ENCODE measurements at regions not wholly inside any gene's neighbourhood (a gene's known extent, or its start where the extent isn't known, plus 50 kb on each side); places are given as distances from the start of the nearest gene placed in this dataset.

- Histone ChIP-seq H3K36me3 (replicated peaks in 1 of 2; ENCODE audit: control insufficient read depth in 1 of 2, insufficient read depth in 2 of 2, low read length in 2 of 2) (no peaks in the 10 kb centered on the region), H3K9me3 (replicated peaks in 1 of 2; ENCODE audit: control insufficient read depth in 1 of 2, insufficient read depth in 1 of 2, low read length in 2 of 2) (peaks cover 0 to 11% of the 10 kb centered on the region in 2 donors), H3K27ac (ENCODE audit: low read depth in 1 of 2, low read length in 2 of 2) (no peak overlapping the region), H3K4me2 (replicated peaks; ENCODE audit: extremely low read depth, low read length, poor library complexity, severe bottlenecking) (no peak overlapping the region), H3K79me2 (ENCODE audit: insufficient read depth, low read length) (no peaks in the 10 kb centered on the region), H3K4me1 (ENCODE audit: control insufficient read depth in 1 of 2, insufficient read depth in 2 of 2, low read length in 2 of 2) (no peaks in the 10 kb centered on the region), H4K20me1 (ENCODE audit: insufficient read depth, low read length) (no peaks in the 10 kb centered on the region), H3K4me3 (replicated peaks in 1 of 3; ENCODE audit: low read depth in 2 of 3, low read length in 3 of 3) (no peak overlapping the region), H3K27me3 (ENCODE audit: control insufficient read depth in 2 of 2, insufficient read depth in 2 of 2, low read length in 2 of 2) (no peaks in the 10 kb centered on the region), H3K9ac (ENCODE audit: insufficient read depth, low read length, poor library complexity, severe bottlenecking) (no peak overlapping the region), H2AFZ (ENCODE audit: insufficient read depth, low read depth, low read length, poor library complexity, severe bottlenecking) (no peak overlapping the region)
- Mint-ChIP-seq H3K36me3 (no peaks in the 10 kb centered on the region), H3K9me3 (peaks cover 11 to 31% (median 17%) of the 10 kb centered on the region in 7 donors), H3K4me3 (no peak overlapping the region), H3K27ac (no peak overlapping the region), H3K27me3 (ENCODE audit: low read depth in 3 of 3) (no peaks in the 10 kb centered on the region), H3K4me1 (no peaks in the 10 kb centered on the region)
- intact Hi-C loops (cut with micrococcal nuclease), result no loop called here
- no peak for DNase-seq
- TF ChIP-seq, protein P1, sequence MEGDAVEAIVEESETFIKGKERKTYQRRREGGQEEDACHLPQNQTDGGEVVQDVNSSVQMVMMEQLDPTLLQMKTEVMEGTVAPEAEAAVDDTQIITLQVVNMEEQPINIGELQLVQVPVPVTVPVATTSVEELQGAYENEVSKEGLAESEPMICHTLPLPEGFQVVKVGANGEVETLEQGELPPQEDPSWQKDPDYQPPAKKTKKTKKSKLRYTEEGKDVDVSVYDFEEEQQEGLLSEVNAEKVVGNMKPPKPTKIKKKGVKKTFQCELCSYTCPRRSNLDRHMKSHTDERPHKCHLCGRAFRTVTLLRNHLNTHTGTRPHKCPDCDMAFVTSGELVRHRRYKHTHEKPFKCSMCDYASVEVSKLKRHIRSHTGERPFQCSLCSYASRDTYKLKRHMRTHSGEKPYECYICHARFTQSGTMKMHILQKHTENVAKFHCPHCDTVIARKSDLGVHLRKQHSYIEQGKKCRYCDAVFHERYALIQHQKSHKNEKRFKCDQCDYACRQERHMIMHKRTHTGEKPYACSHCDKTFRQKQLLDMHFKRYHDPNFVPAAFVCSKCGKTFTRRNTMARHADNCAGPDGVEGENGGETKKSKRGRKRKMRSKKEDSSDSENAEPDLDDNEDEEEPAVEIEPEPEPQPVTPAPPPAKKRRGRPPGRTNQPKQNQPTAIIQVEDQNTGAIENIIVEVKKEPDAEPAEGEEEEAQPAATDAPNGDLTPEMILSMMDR (IDR thresholded peaks at IDR 0.05), result no peak
- 40% methylated on average over 1 of the region's 2 CpGs for WGBS (ENCODE audit: insufficient coverage)
Measured at GRCh38 chr2:33911327-33911726, 312.2 kb upstream of the FAM98A start.

DNA sequence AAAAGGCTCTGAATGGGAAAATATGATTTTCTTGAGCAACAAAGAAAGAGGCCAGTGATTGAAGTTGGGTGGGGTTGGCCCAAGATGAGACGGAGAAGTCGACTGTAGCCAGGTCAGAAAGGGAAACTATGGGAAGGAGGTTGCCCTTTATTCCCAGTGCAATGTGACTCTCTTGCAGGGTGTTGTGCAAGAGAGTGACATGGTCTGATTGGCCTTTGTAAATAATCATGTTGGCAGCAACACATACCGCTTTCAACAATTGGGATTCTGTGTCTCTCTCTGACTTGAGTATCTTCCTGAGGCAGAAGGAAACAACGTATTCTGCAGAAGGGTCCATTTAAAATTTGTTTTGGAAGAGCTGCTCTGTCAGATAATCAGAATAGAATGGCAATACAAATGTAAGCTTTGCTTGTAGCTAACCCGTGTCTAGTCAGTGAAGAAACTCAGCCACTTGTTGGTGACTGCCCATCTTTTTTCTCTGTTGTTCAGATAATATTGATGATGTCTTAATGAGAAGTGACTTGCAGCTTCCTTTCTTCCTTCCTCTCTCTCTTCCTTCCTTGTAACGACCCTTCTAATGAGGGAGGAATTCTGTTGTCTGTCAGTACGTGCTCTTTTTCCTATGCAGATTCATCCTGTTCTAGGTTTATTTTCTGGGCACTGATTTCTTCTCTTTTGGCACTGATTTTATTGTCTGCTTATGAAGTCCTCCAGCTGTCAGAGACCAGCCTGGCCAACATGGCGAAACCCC lies 311.0 kb upstream of the FAM98A start:
- H3K27me3 Mint-ChIP-seq (ENCODE audit: low read depth in 3 of 3), result no peaks in the 10 kb centered on the region
- H3K4me1 ChIP-seq (ENCODE audit: control insufficient read depth in 1 of 2, insufficient read depth in 2 of 2, low read length in 2 of 2), result no peaks in the 10 kb centered on the region
- H3K36me3 ChIP-seq (replicated peaks in 1 of 2; ENCODE audit: control insufficient read depth in 1 of 2, insufficient read depth in 2 of 2, low read length in 2 of 2), result no peaks in the 10 kb centered on the region
- no peak for DNase-seq
- no peak overlapping the region for H2AFZ ChIP-seq (ENCODE audit: insufficient read depth, low read depth, low read length, poor library complexity, severe bottlenecking)
- no peaks in the 10 kb centered on the region for H3K27me3 ChIP-seq (ENCODE audit: control insufficient read depth in 2 of 2, insufficient read depth in 2 of 2, low read length in 2 of 2)
- H3K79me2 ChIP-seq (ENCODE audit: insufficient read depth, low read length), result no peaks in the 10 kb centered on the region
- H3K9ac ChIP-seq (ENCODE audit: insufficient read depth, low read length, poor library complexity, severe bottlenecking), result no peak overlapping the region
- WGBS (ENCODE audit: insufficient coverage), result 82% methylated on average over 6 of the region's 8 CpGs
- H3K36me3 Mint-ChIP-seq, result no peaks in the 10 kb centered on the region
- H3K4me3 ChIP-seq (replicated peaks in 1 of 3; ENCODE audit: low read depth in 2 of 3, low read length in 3 of 3), result no peak overlapping the region
- no peak overlapping the region for H3K27ac Mint-ChIP-seq
- no peak overlapping the region for H3K4me2 ChIP-seq (replicated peaks; ENCODE audit: extremely low read depth, low read length, poor library complexity, severe bottlenecking)
- H3K27ac ChIP-seq (ENCODE audit: low read depth in 1 of 2, low read length in 2 of 2), result no peak overlapping the region
- peaks cover 0 to 15% of the 10 kb centered on the region in 2 donors for H3K9me3 ChIP-seq (replicated peaks in 1 of 2; ENCODE audit: control insufficient read depth in 1 of 2, insufficient read depth in 1 of 2, low read length in 2 of 2)
- no peaks in the 10 kb centered on the region for H4K20me1 ChIP-seq (ENCODE audit: insufficient read depth, low read length)
- TF ChIP-seq, protein P1 (IDR thresholded peaks at IDR 0.05), result no peak
- no peaks in the 10 kb centered on the region for H3K4me1 Mint-ChIP-seq
- intact Hi-C loops (cut with micrococcal nuclease), result no loop called here
- peaks cover 7 to 28% (median 16%) of the 10 kb centered on the region in 7 donors for H3K9me3 Mint-ChIP-seq
- no peak overlapping the region for H3K4me3 Mint-ChIP-seq

Data from CD14-positive monocyte (primary cell).